ENCODE measurements at regions not wholly inside any gene's neighbourhood (a gene's known extent, or its start where the extent isn't known, plus 50 kb on each side); places are given as distances from the start of the nearest gene placed in this dataset.

DNA sequence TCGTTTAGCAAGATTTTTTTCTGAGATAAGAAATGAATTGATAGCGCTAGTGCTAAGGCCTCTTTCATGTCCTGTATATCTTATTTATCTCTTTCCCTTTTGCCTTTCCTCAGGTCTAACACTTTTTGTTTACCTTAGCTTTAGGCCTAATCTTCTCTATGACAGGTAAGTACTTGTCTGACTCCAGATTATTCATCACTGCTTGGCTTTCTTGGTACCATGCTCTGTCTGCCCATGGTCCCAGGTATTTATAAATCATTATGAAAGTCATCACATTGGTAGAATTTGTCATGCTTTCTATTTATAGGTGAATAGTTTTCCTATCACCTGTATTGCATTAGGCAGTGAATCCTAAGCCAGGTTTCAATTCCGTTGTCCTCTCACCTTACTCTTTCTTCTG, 99.5 kb upstream of the CTSO start:
- peak overlapping the region; percentile 67 for H3K27ac ChIP-seq
- DNase-seq (ENCODE audit: low read depth, low spot score), result peak; percentile 95

DNA sequence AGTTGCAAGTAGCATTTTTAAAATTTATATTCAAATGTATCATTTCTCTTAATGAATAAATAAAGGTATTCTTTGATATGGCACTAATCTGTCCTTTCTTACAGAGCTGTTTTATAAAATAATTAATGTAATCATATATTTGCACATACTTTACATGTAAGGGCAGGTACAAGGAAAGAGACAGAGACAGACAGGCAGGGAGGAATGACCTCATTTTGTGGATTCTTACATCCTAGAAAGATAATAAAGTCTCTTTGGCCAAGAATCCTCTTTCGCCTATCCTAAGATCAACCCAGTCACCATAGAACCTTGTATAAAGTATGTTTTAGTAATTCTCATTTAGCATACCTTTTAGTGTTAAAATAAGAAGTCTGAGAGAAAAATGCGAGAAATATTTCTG, 98.5 kb upstream of the CTSO start:
- peak; percentile 64 for DNase-seq (ENCODE audit: low read depth, low spot score)

DNA sequence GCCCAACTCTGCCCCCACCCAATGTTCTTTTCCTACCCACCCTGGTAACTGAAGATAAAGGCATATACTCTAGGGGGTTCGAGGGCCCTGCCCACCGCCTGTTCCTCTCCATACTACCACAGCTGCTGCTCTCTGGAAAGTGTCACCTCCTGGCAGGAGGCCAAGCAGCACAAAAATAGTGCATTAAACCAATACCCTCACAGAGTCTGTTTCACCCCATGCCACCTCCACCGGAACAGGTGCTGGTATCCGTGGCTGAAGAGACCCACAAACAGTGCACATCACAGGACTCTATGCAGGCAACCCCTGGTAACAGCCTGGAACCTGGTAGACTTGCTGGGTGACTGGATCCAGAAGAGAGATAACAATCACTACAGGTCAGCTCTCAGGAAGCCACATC, 85.1 kb upstream of the CTSO start:
- H3K27ac ChIP-seq, result no peak overlapping the region
- DNase-seq (ENCODE audit: low read depth, low spot score), result no peak

More for the DNA sequence above, 98.5 kb upstream of the CTSO start:
- peak overlapping the region; percentile 67 for H3K27ac ChIP-seq

DNA sequence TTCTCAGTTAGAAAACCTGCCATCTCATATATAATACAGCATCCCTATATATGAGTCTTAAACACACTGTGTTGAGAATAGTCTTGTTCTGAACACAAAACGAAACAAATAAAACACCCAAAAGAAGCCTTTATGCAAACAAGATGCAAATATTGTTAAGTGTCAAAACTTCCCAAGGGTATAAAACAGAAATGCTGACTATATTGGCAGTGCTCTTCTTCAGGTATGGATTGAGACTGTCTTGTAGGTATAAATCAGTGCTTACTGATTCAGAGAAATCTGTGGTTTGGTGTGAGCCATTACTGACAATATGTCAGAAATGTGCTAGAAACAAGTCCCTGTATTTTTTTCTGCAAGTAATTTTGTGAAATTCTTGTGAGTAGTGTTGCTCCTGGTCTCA, 82.8 kb upstream of the CTSO start:
- H3K27ac ChIP-seq, result no peak overlapping the region
- no peak for DNase-seq (ENCODE audit: low read depth, low spot score)

GRCh38 chr4:156029691-156030090, 76.0 kb upstream of the CTSO start:
- DNase-seq (ENCODE audit: low read depth, low spot score), result no peak
- no peak overlapping the region for H3K27ac ChIP-seq

- no peak for DNase-seq (ENCODE audit: low read depth, low spot score)
- H3K27ac ChIP-seq, result no peak overlapping the region
These were observed 67.6 kb upstream of the CTSO start for GRCh38 chr4:156021298-156021697.

GRCh38 chr4:156019246-156019645, 65.6 kb upstream of the CTSO start:
- no peak overlapping the region for H3K27ac ChIP-seq
- DNase-seq (ENCODE audit: low read depth, low spot score), result no peak

GRCh38 chr4:156018383-156018782, 64.7 kb upstream of the CTSO start:
- DNase-seq (ENCODE audit: low read depth, low spot score), result no peak
- no peak overlapping the region for H3K27ac ChIP-seq

DNA sequence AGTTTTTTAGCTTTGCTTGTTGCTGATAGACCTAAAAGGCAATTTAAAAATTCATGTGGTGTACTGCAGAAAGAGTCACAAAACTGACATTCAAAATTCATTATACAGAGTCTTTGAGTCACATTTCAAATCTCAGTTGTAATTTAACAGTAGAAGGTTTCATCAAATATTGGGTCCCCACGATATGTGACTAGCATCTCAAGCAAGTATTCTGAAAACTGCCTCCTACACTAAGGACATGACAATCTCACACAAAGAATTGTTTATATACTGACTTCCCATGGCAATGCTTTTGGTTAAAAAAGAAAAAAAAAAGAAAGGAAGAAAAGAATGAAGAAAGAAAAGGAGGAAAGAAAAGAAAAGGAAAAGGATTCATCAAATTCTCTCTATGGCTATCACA, 62.1 kb upstream of the CTSO start:
- no peak for DNase-seq (ENCODE audit: low read depth, low spot score)
- no peak overlapping the region for H3K27ac ChIP-seq

DNA sequence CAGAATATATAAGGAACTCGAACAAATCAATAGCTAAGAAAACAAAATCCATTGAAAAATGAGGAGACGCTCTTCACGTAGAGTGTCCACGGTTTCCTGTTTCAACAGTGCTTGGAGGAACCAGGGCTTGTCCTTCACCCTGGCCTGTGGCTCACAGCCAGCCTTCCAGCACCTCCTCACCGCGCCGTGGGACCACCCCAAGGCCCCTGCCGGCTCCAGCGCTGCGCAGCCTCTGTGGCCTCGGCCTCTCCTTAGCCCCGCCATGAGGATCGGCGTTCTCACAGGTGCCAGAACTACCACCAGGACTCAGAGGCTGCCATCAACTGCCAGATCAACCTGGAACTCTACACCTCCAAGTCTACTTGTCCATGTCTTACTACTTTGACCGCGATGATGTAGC, 52.5 kb upstream of the CTSO start:
- no peak overlapping the region for H3K27ac ChIP-seq
- no peak for DNase-seq (ENCODE audit: low read depth, low spot score)
